HG03520 (cell line): ENCODE measurements at regions not wholly inside any gene's neighbourhood (a gene's known extent, or its start where the extent isn't known, plus 50 kb on each side); places are given as distances from the start of the nearest gene placed in this dataset.
A peak's percentile ranks its signal among the peaks of the same experiment; 100 is the strongest.

ENCODE experiments used
- ATAC-seq: cut with Tn5 transposase; IDR thresholded peaks from one replicate; pipeline ENCODE4 v1.9.1; 2021; ENCODE audit warnings: mild to moderate bottlenecking, moderate library complexity; ENCODE audit not compliant: unreplicated experiment

DNA sequence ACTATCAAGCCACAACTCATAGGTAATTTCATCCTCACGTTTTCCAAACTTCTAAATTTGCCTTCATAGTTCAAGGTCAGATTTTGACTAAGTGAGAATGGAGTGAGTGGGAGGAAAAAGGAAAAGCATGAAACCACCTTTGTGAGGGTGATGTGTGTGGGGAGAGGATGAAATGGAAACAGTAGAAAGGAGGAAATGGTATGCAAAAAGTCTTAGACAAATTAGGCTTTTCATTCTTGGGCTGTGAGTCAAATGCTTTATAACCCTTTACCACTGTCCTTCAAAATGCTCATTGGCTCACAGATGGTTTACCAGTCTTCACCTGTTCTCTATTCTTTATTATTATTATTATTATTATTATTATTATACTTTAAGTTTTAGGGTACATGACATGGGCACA is 127.2 kb downstream of the RAP2A start:
- ATAC-seq: peak; percentile 62

DNA sequence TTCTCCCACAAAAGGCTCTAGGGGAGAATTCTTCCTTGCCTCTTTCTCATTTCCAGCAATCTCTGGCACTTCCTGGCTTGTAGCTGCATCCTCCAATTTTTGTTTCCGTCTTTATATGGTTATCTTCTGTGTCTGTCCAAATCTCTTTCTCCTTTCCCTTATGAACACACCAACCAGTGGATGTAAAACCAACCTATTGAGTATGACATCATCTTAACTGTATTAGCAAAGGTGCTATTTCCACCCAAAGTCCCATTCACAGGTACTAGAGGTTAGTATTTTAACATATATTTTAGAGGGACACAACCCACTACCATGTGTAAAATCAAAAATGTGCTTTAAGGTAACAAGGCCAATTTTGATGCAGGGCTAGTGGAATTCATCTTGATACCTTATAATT is 129.0 kb downstream of the RAP2A start:
- no peak for ATAC-seq

DNA sequence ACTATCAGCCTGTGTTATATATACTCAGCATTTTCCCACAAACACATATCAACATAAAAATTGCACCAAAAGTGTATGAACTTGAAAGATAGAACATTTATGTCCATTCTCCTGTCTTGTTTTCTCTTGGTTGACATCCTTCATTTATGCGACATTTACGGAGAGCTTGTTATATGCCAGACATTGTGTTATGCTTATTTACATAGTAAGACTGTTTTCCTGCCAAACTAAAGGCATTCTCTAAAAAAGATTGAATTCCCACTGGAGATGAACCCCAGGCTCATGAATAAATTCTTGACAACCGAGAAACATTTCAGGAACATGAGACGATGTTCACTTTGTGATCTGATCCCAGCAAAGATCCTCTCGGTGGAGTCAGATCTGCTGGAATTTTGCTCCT is 131.0 kb downstream of the RAP2A start:
- ATAC-seq: no peak

DNA sequence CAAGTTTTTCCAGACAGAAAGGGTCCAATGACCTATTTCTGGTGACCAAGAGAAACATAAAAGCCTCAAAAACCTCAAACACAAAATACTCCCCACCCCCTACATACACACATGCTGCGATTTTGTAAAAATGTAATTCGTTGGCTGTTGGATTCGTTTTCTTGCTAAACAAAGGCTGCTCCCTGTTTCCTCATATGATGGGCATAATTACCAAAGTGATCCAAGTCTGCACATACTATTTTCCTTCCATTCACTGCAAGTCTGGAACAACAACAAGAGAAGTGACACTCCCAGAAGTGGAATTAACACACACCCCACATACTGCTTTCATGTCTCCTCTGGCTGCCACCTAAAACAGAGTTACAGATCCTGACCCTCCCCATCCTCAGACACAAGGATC is 131.9 kb downstream of the RAP2A start:
- no peak for ATAC-seq

DNA sequence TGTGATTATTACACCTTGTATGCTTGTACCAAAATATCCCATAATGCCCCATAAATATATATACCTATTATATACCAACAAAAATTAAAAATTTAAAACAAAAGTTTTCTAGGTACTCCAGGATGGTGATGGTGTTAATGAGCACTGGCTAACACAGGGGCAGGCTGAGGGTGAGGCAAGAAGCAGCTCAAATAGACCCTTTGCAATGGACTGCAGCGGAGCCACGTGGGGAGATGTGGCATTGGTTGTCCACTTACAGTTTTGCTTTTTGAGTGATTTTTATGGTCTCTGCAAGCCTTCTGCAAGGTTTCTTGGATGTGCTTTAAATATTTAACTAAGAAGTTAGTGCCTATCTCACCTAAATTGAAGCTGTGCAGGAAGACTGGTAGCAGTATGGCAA is 132.9 kb downstream of the RAP2A start:
- ATAC-seq: no peak

DNA sequence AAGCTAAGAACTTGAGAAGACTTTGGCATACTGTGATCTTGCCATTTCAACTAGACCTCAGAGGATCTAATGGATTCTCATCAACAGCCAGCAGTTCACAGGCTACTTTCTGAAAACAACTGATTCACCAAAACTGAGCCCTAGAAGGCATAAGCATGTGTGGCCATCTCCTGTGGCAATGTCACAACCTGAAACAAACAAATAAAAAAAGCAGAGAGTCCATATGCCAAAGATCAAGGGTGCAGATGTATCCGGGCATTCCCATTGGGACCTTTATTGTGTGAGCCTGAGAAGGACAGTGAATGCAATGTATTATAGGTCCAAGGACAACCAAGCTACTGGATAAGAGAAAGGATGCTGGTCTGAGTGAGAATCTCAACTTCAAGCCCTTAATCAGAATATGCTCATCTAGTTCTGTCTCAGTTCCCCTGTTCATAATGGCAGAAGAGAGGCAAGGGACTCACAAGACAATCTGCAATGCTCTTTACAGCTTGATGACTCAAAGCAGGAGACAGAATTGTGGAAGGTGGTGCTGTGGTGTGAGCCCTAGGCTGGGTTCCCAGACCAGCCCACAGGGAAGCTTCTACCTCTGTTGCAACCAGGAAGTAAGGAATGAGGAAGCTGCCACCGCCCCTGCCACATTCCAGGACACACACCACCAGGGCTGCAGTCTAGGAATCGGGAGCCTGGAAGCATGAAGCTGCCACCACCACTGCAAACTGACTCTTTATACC is 133.7 kb downstream of the RAP2A start:
- ATAC-seq: peak; percentile 98

DNA sequence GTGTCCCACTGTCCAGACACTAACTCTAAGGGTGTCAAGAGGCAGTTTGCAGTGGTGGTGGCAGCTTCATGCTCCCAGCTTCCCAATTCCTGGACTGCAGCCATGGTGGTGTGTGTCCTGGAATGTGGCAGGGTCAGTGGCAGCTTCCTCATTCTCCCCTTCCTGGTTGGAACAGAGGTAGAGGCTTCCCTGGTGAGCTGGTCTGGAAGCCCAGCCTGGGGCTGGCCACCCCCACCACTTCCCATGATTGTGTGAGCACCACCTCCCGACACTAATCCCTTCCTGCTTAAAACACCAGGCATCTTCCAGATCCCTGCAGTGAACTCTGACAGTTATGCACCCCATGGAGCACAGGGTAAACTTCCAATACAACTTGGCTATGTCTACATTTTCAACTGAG is 134.9 kb downstream of the RAP2A start:
- no peak for ATAC-seq

DNA sequence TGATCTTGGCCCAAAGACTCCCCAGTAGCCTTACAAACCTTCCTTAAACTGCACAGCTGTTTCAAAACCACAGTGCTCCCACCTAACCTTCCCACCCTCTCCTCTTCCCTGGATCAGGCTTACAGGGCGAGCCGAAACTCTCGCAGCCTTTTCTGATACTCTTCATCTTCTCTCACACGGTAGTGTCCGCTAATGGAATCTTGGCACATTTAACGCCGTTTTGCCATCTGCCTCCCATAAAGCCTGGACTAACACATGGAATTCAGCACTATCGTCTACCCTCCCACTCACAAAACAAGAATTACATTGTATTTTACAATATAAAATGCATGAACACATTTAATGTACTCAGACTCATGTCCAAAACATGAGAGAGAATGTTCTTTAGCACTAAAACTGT is 135.9 kb downstream of the RAP2A start:
- ATAC-seq: no peak

DNA sequence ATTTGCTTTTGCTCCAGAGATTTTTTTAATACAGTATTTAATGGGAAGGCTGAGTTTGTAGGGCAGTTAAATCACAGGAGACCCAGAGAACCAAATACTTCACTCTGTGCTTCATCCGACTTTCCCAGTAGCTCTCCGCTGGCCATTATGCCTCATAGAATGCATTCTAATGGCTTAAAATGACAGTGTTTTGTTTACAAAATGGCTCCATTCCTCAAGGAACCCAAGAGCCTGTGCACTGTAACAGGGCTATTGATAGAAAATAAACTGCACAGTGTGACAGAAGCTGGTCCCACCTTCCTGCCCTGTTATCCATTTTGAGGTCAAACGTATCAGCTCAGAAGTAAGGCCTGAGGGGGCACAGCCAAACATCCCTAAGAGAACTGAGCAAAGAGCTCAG is 136.5 kb downstream of the RAP2A start:
- no peak for ATAC-seq

DNA sequence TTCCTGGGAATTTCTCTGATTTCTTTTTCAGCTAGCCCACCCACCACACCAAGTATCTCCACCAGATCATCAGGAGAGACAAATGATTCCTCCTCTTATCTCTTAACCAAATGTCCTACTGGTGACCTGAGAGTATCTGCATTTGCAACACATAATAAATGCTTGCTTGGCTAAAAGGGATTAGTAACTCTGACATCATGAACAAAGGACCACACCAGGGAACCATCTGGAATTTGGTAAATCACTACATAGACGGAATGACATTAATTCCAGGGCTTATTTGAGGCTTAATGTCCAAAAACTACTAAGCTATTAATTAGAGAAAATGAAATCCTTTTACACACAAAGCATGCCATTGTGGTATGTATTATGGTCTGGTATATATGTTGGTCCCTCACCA is 139.0 kb downstream of the RAP2A start:
- no peak for ATAC-seq

DNA sequence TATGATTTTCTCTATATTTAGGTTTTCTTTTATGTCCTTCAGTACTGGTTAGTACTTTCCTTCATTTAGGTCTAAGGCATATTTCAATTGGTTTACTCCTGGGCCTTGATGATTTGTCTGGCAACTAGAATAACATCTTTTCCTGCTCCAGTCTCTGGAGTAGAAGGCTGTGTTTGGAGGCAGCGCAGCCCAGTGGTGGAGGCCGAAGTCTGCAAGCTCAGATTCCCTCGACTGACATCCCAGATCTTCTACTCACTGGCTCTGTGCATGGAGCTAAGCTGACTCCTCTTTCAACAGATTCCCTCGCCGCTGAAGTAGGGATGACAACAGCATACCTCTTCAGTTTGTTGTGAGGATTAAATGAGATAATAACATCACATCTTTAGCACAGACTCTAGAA is 141.0 kb downstream of the RAP2A start:
- ATAC-seq: no peak

DNA sequence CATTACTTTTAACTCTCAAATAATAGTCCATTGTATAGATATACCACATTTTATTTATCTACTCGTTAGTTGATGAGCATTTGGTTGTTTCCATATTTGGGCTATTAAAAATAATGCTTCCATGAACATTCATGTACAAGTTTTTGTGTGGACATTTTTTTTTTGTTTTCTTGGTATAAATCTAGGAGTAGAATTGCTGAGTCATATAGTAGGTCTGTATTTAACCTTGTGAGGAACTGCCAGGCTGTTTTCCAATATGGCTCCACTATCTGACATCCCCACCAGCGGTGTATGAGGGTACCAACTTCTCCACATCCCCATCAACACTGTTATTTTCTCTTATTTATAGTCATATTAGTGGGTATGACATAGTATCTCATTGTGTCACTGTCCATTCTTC is 143.1 kb downstream of the RAP2A start:
- ATAC-seq: no peak

DNA sequence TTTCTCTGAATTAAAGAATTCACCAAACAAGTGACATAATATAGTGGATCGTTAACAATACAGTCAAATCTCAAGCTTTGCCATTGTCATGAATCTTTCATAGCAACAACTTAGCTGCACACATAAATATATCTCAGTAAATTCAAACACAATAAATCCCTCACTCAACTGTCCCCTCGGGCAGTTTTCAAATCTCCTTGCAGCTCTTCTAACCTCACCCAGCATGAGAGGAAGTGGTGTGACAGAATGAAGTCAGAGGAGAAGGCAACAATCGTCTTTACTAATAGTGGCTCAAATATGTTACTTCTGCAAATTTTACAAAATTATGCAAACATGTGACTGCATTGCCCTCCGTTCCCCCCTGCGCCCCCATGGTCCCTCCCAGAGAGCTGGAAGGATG is 148.2 kb downstream of the RAP2A start:
- no peak for ATAC-seq

DNA sequence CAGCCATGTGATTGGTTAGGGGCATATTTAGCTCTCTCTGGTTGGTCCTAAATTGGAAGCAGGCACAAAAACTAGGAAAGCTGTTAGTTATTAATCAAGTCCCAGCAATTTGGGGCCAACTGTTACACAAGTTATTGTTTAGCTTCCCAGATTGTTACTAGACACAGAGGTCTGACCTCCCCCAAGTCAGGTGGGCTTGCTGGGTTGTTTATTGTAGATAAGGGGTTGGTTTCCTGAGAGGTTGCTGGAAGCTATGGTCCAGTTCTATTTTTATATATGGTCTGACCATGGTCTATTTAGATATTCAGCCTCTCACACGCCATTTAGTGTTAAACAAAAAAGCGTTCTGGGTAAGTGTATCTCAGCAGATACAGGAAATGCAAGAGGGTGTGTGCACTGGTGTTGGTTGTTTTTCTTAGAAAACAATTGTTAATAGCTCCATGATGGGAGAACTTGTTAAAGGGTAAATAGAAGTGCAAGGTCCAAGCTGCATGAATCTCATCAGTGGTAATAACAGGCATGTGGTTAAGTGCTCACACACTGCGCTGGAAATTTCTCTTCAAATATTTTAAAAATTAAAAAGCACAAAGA is 150.0 kb downstream of the RAP2A start:
- no peak for ATAC-seq

DNA sequence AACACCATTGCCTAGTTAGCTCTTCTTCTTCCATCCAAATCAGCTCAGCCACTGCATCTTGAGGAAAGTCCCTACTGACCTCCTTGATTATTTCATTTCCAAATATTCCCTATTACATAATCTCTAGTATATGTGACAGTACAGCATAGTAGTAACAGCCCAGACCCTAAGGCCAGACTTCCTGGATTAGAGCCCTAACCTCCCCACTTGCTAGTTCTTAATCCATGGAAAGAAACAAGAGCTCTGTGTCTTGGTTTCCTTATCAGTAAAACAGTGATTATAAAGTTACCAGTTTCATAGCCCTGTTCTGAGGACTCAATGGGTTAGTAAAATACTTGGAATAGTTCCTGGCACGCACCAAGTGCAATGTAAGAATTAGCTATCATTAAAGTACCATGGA is 153.0 kb downstream of the RAP2A start:
- no peak for ATAC-seq

DNA sequence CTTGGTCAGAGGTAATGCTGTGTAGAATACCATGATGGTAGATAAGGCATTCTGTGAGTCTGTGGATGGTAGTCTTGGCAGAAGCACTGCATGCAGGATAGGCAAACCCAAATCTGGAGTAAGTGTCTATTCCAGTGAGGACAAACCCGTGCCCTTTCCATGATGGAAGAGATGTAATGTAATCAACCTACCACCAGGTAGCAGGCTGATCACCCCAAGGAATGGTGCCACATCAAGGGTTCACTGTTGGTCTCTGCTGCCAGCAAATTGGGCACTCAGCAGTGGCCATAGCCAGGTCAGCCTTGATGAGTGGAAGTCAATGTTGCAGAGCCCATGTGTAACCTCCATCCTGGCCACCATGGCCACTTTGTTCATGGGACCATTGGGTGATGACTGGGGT is 155.0 kb downstream of the RAP2A start:
- ATAC-seq: no peak

DNA sequence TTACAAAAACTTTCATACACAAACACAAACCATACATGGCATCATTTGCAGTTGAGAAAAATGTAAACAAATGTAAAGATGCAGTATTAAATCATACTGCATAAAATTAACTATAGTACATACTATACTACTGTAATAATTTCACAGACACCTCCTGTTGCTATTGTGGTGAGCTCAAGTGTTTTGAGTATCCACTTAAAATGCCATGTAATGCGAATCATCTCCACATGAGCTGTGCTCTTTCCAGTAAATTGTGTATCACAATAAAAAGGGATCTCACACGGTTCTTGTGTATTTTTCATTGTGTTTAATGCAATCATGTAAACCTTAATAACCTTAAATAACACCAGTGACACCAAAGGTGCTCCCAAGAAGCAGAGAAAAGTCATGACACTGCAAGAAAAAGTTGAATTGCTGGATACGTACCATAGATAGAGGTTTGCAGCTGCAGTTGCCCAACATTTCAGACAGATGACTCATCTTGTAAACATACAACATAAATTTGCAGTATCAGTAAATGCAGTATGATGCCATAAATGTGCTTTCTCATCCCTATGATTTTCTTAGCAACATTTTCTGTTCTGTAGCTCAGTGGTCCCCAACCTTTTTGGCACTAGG is 166.6 kb downstream of the RAP2A start:
- ATAC-seq: no peak

DNA sequence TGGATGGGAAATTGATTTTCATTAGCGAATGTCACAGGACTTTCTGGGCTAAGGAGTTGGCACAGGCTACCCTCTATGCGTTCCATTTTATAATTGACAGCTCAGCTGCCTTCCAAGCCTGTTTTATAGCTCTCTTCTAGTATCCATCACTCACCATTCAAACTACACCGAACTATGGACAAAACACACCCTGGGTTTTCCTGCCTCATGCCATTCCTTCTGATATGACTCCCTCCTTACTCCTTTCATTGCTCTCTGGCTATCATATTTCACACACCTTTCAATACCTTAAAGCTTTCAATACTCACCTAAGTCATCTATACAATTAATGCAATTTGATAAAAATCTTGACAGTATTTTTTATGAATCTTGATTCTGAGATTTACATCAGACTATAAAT is 181.3 kb downstream of the RAP2A start:
- no peak for ATAC-seq

DNA sequence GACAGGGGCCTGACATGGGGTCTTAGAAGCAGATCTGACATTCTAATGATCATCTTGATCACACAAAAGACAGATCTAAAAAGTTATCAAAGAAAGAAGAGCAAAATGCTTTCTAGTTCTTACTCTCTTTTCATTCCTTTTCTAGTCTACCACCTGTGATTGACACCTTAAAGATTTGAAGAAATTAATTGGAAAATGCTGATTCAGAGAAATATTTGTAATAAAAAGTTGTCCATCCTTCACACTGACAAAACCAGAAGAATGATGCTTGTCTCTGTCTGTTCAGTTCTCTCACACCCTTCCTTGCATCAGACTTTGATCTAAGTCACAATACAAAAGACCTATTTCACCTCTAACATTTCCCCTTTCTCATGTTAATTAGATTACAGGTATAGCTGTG is 182.4 kb downstream of the RAP2A start:
- ATAC-seq: no peak

DNA sequence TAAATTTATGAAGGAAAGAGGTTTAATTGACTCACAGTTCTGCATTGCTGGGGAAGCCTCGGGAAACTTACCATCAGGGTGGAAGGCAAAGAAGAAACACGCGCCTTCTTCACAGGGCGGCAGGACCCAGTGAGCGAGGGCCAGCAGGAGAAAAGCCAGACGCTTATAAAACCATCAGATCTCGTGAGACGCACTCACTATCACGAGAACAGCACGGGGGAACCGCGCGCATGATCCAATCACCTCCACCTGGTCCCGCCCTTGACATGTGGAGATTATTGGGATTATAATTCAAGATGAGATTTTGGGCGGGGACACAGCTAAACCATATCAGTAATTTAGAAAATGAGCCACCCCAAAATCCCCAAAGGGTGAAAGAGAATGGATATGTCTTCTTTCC is 187.1 kb downstream of the RAP2A start:
- ATAC-seq: no peak

DNA sequence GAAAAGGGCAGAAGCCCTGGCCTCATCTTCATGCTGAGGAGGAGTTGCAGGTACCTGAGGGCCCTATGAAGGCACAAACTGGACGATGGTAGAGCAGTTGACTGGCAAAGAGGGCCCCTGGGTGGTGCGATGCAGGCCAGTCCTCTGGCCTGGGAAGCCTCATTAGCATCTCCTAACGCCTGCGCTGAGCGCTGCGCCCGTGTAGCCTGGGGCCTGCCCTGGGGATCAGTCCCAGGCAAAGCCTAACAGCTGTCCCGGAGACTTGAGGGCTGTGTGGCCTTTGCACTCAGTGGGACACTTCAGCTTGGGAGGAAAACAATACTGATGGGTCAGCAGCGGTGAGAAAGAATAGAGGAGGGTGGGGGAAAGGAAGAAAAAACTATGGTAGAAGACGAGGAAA is 187.7 kb downstream of the RAP2A start:
- no peak for ATAC-seq

DNA sequence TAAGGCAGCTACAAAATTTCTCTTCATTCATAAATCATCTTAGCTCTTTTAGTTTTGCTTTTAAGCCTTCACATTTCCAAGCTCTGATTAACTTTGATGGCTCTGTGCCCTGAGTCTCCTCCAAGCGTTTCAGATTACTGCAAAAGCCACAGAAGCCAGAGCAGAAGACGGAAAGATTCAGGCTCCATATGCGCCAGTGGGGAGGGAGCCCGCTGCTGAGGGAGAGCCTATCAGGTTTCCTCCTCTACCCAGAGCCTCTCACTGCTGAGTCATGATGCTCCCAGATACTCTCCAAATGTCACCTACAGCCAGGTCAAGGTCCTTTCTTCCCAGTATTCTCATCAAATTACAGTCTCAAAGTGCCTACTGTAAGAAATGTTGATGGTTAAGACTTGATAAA is 193.6 kb downstream of the RAP2A start:
- ATAC-seq: no peak
